ENCODE measurements at regions not wholly inside any gene's neighbourhood (a gene's known extent, or its start where the extent isn't known, plus 50 kb on each side); places are given as distances from the start of the nearest gene placed in this dataset.
"Not testable (repeated sequence)": the region's sequence is repeated elsewhere in the genome, so short reads cannot be mapped to it uniquely, and the experiment has no call there.

GRCh38 chr9:99628285-99628684 lies 193.4 kb upstream of the NR4A3 start:
- no peak for DNase-seq (ENCODE audit: low read depth)

GRCh38 chr9:99628849-99629620 lies 192.7 kb upstream of the NR4A3 start:
- DNase-seq (ENCODE audit: low read depth), result no peak

- DNase-seq (ENCODE audit: low read depth), result no peak
Observed at GRCh38 chr9:99632349-99633038, 189.2 kb upstream of the NR4A3 start.

GRCh38 chr9:99633265-99633664 lies 188.4 kb upstream of the NR4A3 start:
- no peak for DNase-seq (ENCODE audit: low read depth)

GRCh38 chr9:99634186-99634585 lies 187.5 kb upstream of the NR4A3 start:
- no peak for DNase-seq (ENCODE audit: low read depth)

GRCh38 chr9:99635032-99635431 lies 186.7 kb upstream of the NR4A3 start:
- DNase-seq (ENCODE audit: low read depth), result no peak

- no peak for DNase-seq (ENCODE audit: low read depth)
Observed at GRCh38 chr9:99637641-99638040, 184.0 kb upstream of the NR4A3 start.

GRCh38 chr9:99638971-99639370 lies 182.7 kb upstream of the NR4A3 start:
- DNase-seq (ENCODE audit: low read depth), result no peak

- no peak for DNase-seq (ENCODE audit: low read depth)
Observed at GRCh38 chr9:99647604-99648003, 174.1 kb upstream of the NR4A3 start.

GRCh38 chr9:99650187-99650874 lies 171.4 kb upstream of the NR4A3 start:
- no peak for DNase-seq (ENCODE audit: low read depth)

- no peak for DNase-seq (ENCODE audit: low read depth)
Observed at GRCh38 chr9:99660191-99660636, 161.5 kb upstream of the NR4A3 start.

GRCh38 chr9:99663297-99663696 lies 158.4 kb upstream of the NR4A3 start:
- no peak for DNase-seq (ENCODE audit: low read depth)

- DNase-seq (ENCODE audit: low read depth), result no peak
Observed at GRCh38 chr9:99663856-99664255, 157.8 kb upstream of the NR4A3 start.

GRCh38 chr9:99666571-99666970 lies 155.1 kb upstream of the NR4A3 start:
- DNase-seq (ENCODE audit: low read depth), result peak; percentile 12

- not testable (repeated sequence) for DNase-seq (ENCODE audit: low read depth)
Observed at GRCh38 chr9:99670886-99671285, 150.8 kb upstream of the NR4A3 start.

GRCh38 chr9:99677281-99677680 lies 144.4 kb upstream of the NR4A3 start:
- DNase-seq (ENCODE audit: low read depth), result peak; percentile 52

GRCh38 chr9:99678566-99678965 lies 143.1 kb upstream of the NR4A3 start:
- no peak for DNase-seq (ENCODE audit: low read depth)

GRCh38 chr9:99680191-99680590 lies 141.5 kb upstream of the NR4A3 start:
- DNase-seq (ENCODE audit: low read depth), result peak; percentile 87

- DNase-seq (ENCODE audit: low read depth), result no peak
Observed at GRCh38 chr9:99681113-99681512, 140.6 kb upstream of the NR4A3 start.

GRCh38 chr9:99682378-99682777 lies 139.3 kb upstream of the NR4A3 start:
- DNase-seq (ENCODE audit: low read depth), result no peak

GRCh38 chr9:99682870-99683269 lies 138.8 kb upstream of the NR4A3 start:
- DNase-seq (ENCODE audit: low read depth), result no peak

GRCh38 chr9:99690573-99690972 lies 131.1 kb upstream of the NR4A3 start:
- DNase-seq (ENCODE audit: low read depth), result no peak

- DNase-seq (ENCODE audit: low read depth), result no peak
Observed at GRCh38 chr9:99693888-99694287, 127.8 kb upstream of the NR4A3 start.

Measured in LHCN-M2 (cell line).